HCT116 (cell line): ENCODE measurements at regions not wholly inside any gene's neighbourhood (a gene's known extent, or its start where the extent isn't known, plus 50 kb on each side); places are given as distances from the start of the nearest gene placed in this dataset.

Source experiments
- ATAC-seq: fragments of 200-7000 bp; cut with Tn5 transposase; 2 replicates; pipeline ENCODE4 v1.9.1; 2020; ENCODE audit warnings: mild to moderate bottlenecking, moderate library complexity
- BruUV-seq: library from RNA; stranded (reverse); fragments of 400-500 nt; replicated peaks from 2 replicates; lab custom pipeline; 2021; lab: Mats Ljungman, UMichigan
- CTCF ChIA-PET: fragments of 300-600 bp; sonication (Branson Sonifier 250); formaldehyde crosslinking; loops from one replicate; lab custom pipeline; 2021; ENCODE audit warnings: antibody characterized with exemption; lab: Charles Lee
- POLR2A ChIA-PET: fragments of 300-600, 350-600 bp; sonication (Branson Sonifier 250); formaldehyde crosslinking; loops from one replicate; lab custom pipeline; 2021; ENCODE audit warnings: antibody characterized with exemption; lab: Charles Lee
- RAD21 ChIA-PET, 2 experiments: fragments of 300-600 bp; sonication (Branson Sonifier 250); formaldehyde crosslinking; loops; one replicate each; lab custom pipeline; 2023; ENCODE audit warnings: low total read pairs in 2 of 2; ENCODE audit not compliant: uncharacterized antibody in 2 of 2, unreplicated experiment in 2 of 2, low non-redundant PET in 1 of 2; lab: Charles Lee
- DNase-seq: peaks from one replicate; pipeline ENCODE4 v3.0.0-alpha.2; 2010; ENCODE audit warnings: low read depth, low spot score
- H2AFZ ChIP-seq: fragments of 200-600 bp; shearing (Covaris generic), sonication (generic); 2 replicates; pipeline ENCODE4 v1.6.1; 2017; ENCODE audit warnings: low read depth, mixed run types, mixed read lengths, antibody characterized with exemption, low read length; ENCODE audit not compliant: poor library complexity, severe bottlenecking
- H3K27ac ChIP-seq: 2 replicates; pipeline ENCODE4 v1.5.1; 2012; ENCODE audit warnings: low read depth, low read length
- H3K27me3 ChIP-seq: fragments of 200-600 bp; sonication (generic); 2 replicates; pipeline ENCODE4 v1.6.1; 2016; ENCODE audit warnings: mixed run types, low read length, mixed read lengths; ENCODE audit not compliant: insufficient read depth
- H3K36me3 ChIP-seq, 2 experiments: fragments of 200-500 bp in 1 of 2; fragments of 200-600 bp in 1 of 2; sonication (Bioruptor generic) in 1 of 2; sonication (generic) in 1 of 2; 2 replicates each; pipeline versions ENCODE4 v1.5.1 to v1.6.1; 2014 to 2016; ENCODE audit warnings: low read length in 2 of 2, inconsistent platforms in 1 of 2, mixed read lengths in 1 of 2, mixed run types in 1 of 2; ENCODE audit not compliant: insufficient read depth in 2 of 2, control insufficient read depth in 1 of 2
- H3K4me1 ChIP-seq, 2 experiments: fragments of 200-600 bp in 1 of 2; sonication (generic) in 1 of 2; 2 replicates each; pipeline versions ENCODE4 v1.5.1 to v1.6.1; 2012 to 2017; ENCODE audit warnings: low read length in 2 of 2, inconsistent platforms in 1 of 2, mild to moderate bottlenecking in 1 of 2, mixed read lengths in 1 of 2, mixed run types in 1 of 2, moderate library complexity in 1 of 2; ENCODE audit not compliant: insufficient read depth in 2 of 2, control insufficient read depth in 1 of 2
- H3K4me2 ChIP-seq: fragments of 200-600 bp; sonication (generic); 2 replicates; pipeline ENCODE4 v1.6.1; 2017; ENCODE audit warnings: mixed run types, low read length, mixed read lengths
- H3K4me3 ChIP-seq, 2 experiments: fragments of 200-600 bp in 1 of 2; sonication (generic) in 1 of 2; replicated peaks in 1 of 2; 2 replicates each; pipeline ENCODE4 v1.5.1; 2011 to 2016; ENCODE audit warnings: low read length in 2 of 2, control low read depth in 1 of 2, low read depth in 1 of 2, mild to moderate bottlenecking in 1 of 2, mixed read lengths in 1 of 2, mixed run types in 1 of 2
- H3K79me2 ChIP-seq: fragments of 200-600 bp; sonication (generic); 2 replicates; pipeline ENCODE4 v1.6.1; 2017; ENCODE audit warnings: mild to moderate bottlenecking, mixed run types, low read length, moderate library complexity, mixed read lengths; ENCODE audit not compliant: insufficient read depth
- H3K9ac ChIP-seq: fragments of 200-600 bp; sonication (generic); 2 replicates; pipeline ENCODE4 v1.6.1; 2016; ENCODE audit warnings: low read length, mixed read lengths
- H3K9me2 ChIP-seq: fragments of 200-600 bp; sonication (generic), shearing (Covaris generic); 2 replicates; pipeline ENCODE4 v1.6.1; 2017; ENCODE audit warnings: mixed run types, mild to moderate bottlenecking, moderate library complexity; ENCODE audit not compliant: insufficient read depth
- H3K9me3 ChIP-seq, 2 experiments: fragments of 200-500 bp in 1 of 2; fragments of 200-600 bp in 1 of 2; sonication (Bioruptor generic) in 1 of 2; sonication (generic) in 1 of 2; 2 replicates each; pipeline ENCODE4 v1.6.1; 2014 to 2017; ENCODE audit warnings: low read length in 2 of 2, mixed read lengths in 2 of 2, inconsistent platforms in 1 of 2, low read depth in 1 of 2, mild to moderate bottlenecking in 1 of 2, mixed run types in 1 of 2, moderate library complexity in 1 of 2; ENCODE audit not compliant: control insufficient read depth in 1 of 2, insufficient read depth in 1 of 2
- H4K20me1 ChIP-seq: fragments of 200-600 bp; sonication (generic), shearing (Covaris generic); 2 replicates; pipeline ENCODE4 v1.6.1; 2017; ENCODE audit warnings: mixed run types, mild to moderate bottlenecking, moderate library complexity; ENCODE audit not compliant: insufficient read depth
- ATF3 ChIP-seq: IDR thresholded peaks from 2 replicates; pipeline ENCODE4 v1.6.1; 2012
- CEBPB ChIP-seq: IDR thresholded peaks from 2 replicates; pipeline ENCODE4 v1.6.1; 2012; ENCODE audit warnings: low read depth
- CTCF ChIP-seq, 3 experiments: fragments of 200-600 bp in 1 of 3; sonication (generic) in 1 of 3; IDR thresholded peaks in 2 of 3; conservative IDR thresholded peaks in 1 of 3; 2 replicates each; pipeline ENCODE4 v1.5.1; 2012 to 2017; ENCODE audit warnings: low read depth in 2 of 3, low read length in 2 of 3, antibody characterized with exemption in 1 of 3, borderline replicate concordance in 1 of 3, control low read depth in 1 of 3, mild to moderate bottlenecking in 1 of 3, mixed read lengths in 1 of 3, mixed run types in 1 of 3, moderate library complexity in 1 of 3; ENCODE audit not compliant: insufficient read depth in 1 of 3
- EGR1 ChIP-seq: IDR thresholded peaks from 2 replicates; pipeline ENCODE4 v1.6.1; 2012; ENCODE audit warnings: low read depth
- EZH2 ChIP-seq: fragments of 200-600 bp; sonication (generic); IDR thresholded peaks from 2 replicates; pipeline ENCODE4 v1.6.1; 2017; ENCODE audit warnings: antibody characterized with exemption, mixed run types
- FOSL1 ChIP-seq: IDR thresholded peaks from 2 replicates; pipeline ENCODE4 v1.6.1; 2012; ENCODE audit warnings: low read depth
- JUND ChIP-seq: IDR thresholded peaks from 2 replicates; pipeline ENCODE4 v1.6.1; 2012
- POLR2A ChIP-seq: IDR thresholded peaks from 2 replicates; pipeline ENCODE4 v1.7.0; 2011; ENCODE audit warnings: borderline replicate concordance; ENCODE audit not compliant: insufficient read depth, insufficient read length; ENCODE audit errors: extremely low read depth
- POLR2AphosphoS5 ChIP-seq: IDR thresholded peaks from 2 replicates; pipeline ENCODE4 v1.6.1; 2011; ENCODE audit warnings: mild to moderate bottlenecking, low read depth, low read length, moderate library complexity
- REST ChIP-seq: IDR thresholded peaks from 2 replicates; pipeline ENCODE4 v1.6.1; 2012; ENCODE audit warnings: low read depth
- SP1 ChIP-seq: IDR thresholded peaks from 2 replicates; pipeline ENCODE4 v1.6.1; 2012; ENCODE audit warnings: low read depth
- TCF7L2 ChIP-seq: IDR thresholded peaks from 2 replicates; pipeline ENCODE4 v1.7.0; 2011; ENCODE audit warnings: borderline replicate concordance, inconsistent platforms; ENCODE audit not compliant: insufficient read depth, insufficient read length; ENCODE audit errors: extremely low read depth
- YY1 ChIP-seq: IDR thresholded peaks from 2 replicates; pipeline ENCODE4 v1.6.1; 2011; ENCODE audit warnings: low read length, low read depth, moderate library complexity, mild to moderate bottlenecking; ENCODE audit not compliant: insufficient replicate concordance; ENCODE audit errors: extremely low read depth
- ZFX ChIP-seq: fragments of 450-650 bp; IDR thresholded peaks from 2 replicates; pipeline ENCODE4 v1.6.1; 2017
- intact Hi-C: fragments of 100-400 bp; cut with micrococcal nuclease; formaldehyde crosslinking; loops from 2 replicates; pipeline ENCODE4 v1.10.0; 2022

- TF ChIP-seq REST, result no peak
- no peak for TF ChIP-seq POLR2A
- no peak for TF ChIP-seq FOSL1
- no peak for TF ChIP-seq EGR1
- no peak for TF ChIP-seq ZFX
- TF ChIP-seq TCF7L2, result no peak
- TF ChIP-seq CTCF (IDR thresholded peaks at IDR 0.05 in 2 of 3, conservative IDR thresholded peaks at IDR 0.05 in 1 of 3; ENCODE audit: borderline replicate concordance in 1 of 3, insufficient read depth in 1 of 3, low read depth in 2 of 3, low read length in 2 of 3), result no peak
- TF ChIP-seq YY1, result no peak
- no peak for TF ChIP-seq CEBPB
- TF ChIP-seq SP1, result no peak
Measured at GRCh38 chr7:94145602-94146001, 141.4 kb upstream of the BET1 start (continued).

- no peak overlapping the region for H3K9ac ChIP-seq
- peaks cover 31% of the 10 kb centered on the region; the same call in 1 of the 2 replicates for H3K27me3 ChIP-seq
- no peaks in the 10 kb centered on the region for H3K9me2 ChIP-seq
- no peaks in the 10 kb centered on the region for H3K36me3 ChIP-seq
- DNase-seq, result no peak
- no peak overlapping the region for H3K27ac ChIP-seq
- H3K4me3 ChIP-seq, result no peak overlapping the region
- no peaks in the 10 kb centered on the region for H3K9me3 ChIP-seq
- POLR2A ChIA-PET, result no interaction called here
- intact Hi-C loops, result no loop called here
- no peak overlapping the region for H3K4me2 ChIP-seq
- CTCF ChIA-PET, result no interaction called here
- TF ChIP-seq POLR2A, result no peak
- no peak for TF ChIP-seq JUND
- TF ChIP-seq POLR2AphosphoS5, result no peak
- TF ChIP-seq ATF3, result no peak
- TF ChIP-seq EZH2, result no peak
- TF ChIP-seq SP1, result no peak
- TF ChIP-seq ZFX, result no peak
- H4K20me1 ChIP-seq, result no peaks in the 10 kb centered on the region
- no peaks in the 10 kb centered on the region for H3K79me2 ChIP-seq
- ATAC-seq, result no peak
- RAD21 ChIA-PET, result no interaction called here
- BruUV-seq, result no TSS peak
- H3K4me1 ChIP-seq, result no peaks in the 10 kb centered on the region
- no peak overlapping the region for H2AFZ ChIP-seq
Measured at GRCh38 chr7:94146408-94146807, 142.3 kb upstream of the BET1 start.
